ENCODE measurements at regions not wholly inside any gene's neighbourhood (a gene's known extent, or its start where the extent isn't known, plus 50 kb on each side); places are given as distances from the start of the nearest gene placed in this dataset.

- Histone ChIP-seq H3K27ac (no peak overlapping the region), H3K9me3 (no peaks in the 10 kb centered on the region), H3K4me3 (no peak overlapping the region), H3K4me1 (peaks cover 4 to 21% (median 11%) of the 10 kb centered on the region in 6 donors), H3K27me3 (replicated peaks in 1 of 7) (peaks cover 4 to 38% (median 27%) of the 10 kb centered on the region in 7 donors), H3K36me3 (no peaks in the 10 kb centered on the region)
- TF ChIP-seq POLR2A (IDR thresholded peaks at IDR 0.05) (no peak), POLR2AphosphoS5 (IDR thresholded peaks at IDR 0.05) (no peak)
- TF ChIP-seq, protein P1, sequence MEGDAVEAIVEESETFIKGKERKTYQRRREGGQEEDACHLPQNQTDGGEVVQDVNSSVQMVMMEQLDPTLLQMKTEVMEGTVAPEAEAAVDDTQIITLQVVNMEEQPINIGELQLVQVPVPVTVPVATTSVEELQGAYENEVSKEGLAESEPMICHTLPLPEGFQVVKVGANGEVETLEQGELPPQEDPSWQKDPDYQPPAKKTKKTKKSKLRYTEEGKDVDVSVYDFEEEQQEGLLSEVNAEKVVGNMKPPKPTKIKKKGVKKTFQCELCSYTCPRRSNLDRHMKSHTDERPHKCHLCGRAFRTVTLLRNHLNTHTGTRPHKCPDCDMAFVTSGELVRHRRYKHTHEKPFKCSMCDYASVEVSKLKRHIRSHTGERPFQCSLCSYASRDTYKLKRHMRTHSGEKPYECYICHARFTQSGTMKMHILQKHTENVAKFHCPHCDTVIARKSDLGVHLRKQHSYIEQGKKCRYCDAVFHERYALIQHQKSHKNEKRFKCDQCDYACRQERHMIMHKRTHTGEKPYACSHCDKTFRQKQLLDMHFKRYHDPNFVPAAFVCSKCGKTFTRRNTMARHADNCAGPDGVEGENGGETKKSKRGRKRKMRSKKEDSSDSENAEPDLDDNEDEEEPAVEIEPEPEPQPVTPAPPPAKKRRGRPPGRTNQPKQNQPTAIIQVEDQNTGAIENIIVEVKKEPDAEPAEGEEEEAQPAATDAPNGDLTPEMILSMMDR (IDR thresholded peaks at IDR 0.05 in 8 of 11, conservative IDR thresholded peaks at IDR 0.05 in 3 of 11): no peak
- WGBS, 5 donors: 74 to 88% (median 83%) methylated on average over 6 to 11 of the region's 11 CpGs
- peak; percentile 78 for DNase-seq
- intact Hi-C loops (cut with DNase I; ENCODE audit: low total_unique reads): loop anchor here (5.0 to 10.0 kb wide), 2 partner anchors 258 to 475 kb away; no protein-coding TSS in a partner anchor
These were observed 118.9 kb upstream of the LPCAT1 start for GRCh38 chr5:1642621-1643061.

GRCh38 chr5:1642221-1642620 lies 118.5 kb upstream of the LPCAT1 start:
- Histone ChIP-seq H3K4me3 (no peak overlapping the region), H3K27me3 (replicated peaks in 1 of 7) (peaks cover 4 to 36% (median 27%) of the 10 kb centered on the region in 7 donors), H3K4me1 (peaks cover 4 to 21% (median 11%) of the 10 kb centered on the region in 6 donors), H3K36me3 (no peaks in the 10 kb centered on the region), H3K27ac (no peak overlapping the region), H3K9me3 (no peaks in the 10 kb centered on the region)
- WGBS, 5 donors: 76 to 87% (median 82%) methylated on average over 8 of the region's 8 CpGs
- intact Hi-C loops (cut with DNase I; ENCODE audit: low total_unique reads): loop anchor here (5.0 to 10.0 kb wide), 2 partner anchors 257 to 475 kb away; no protein-coding TSS in a partner anchor
- peak; percentile 42 for DNase-seq
- TF ChIP-seq, protein P1 (IDR thresholded peaks at IDR 0.05 in 8 of 11, conservative IDR thresholded peaks at IDR 0.05 in 3 of 11): no peak
- TF ChIP-seq POLR2A (IDR thresholded peaks at IDR 0.05): no peak
- no peak for TF ChIP-seq POLR2AphosphoS5 (IDR thresholded peaks at IDR 0.05)

GRCh38 chr5:1641560-1642166 lies 117.9 kb upstream of the LPCAT1 start:
- H3K4me3 ChIP-seq: no peak overlapping the region
- WGBS, 5 donors: 2 to 7% (median 3%) methylated on average over 12 of the region's 12 CpGs
- no peak for TF ChIP-seq POLR2A (IDR thresholded peaks at IDR 0.05)
- TF ChIP-seq POLR2AphosphoS5 (IDR thresholded peaks at IDR 0.05): peak in 1 of 3 donors; percentile 48
- TF ChIP-seq, protein P1 (IDR thresholded peaks at IDR 0.05 in 8 of 11, conservative IDR thresholded peaks at IDR 0.05 in 3 of 11): peak; percentile 44 to 91 (median 87)
- H3K27ac ChIP-seq: no peak overlapping the region
- DNase-seq: peak; percentile 90
- H3K27me3 ChIP-seq (replicated peaks in 1 of 7): peaks cover 4 to 37% (median 27%) of the 10 kb centered on the region in 7 donors
- H3K9me3 ChIP-seq: no peaks in the 10 kb centered on the region
- intact Hi-C loops (cut with DNase I; ENCODE audit: low total_unique reads): loop anchor here (5.0 to 10.0 kb wide), 2 partner anchors 257 to 474 kb away; no protein-coding TSS in a partner anchor
- peaks cover 4 to 21% (median 11%) of the 10 kb centered on the region in 6 donors for H3K4me1 ChIP-seq
- H3K36me3 ChIP-seq: no peaks in the 10 kb centered on the region

DNA sequence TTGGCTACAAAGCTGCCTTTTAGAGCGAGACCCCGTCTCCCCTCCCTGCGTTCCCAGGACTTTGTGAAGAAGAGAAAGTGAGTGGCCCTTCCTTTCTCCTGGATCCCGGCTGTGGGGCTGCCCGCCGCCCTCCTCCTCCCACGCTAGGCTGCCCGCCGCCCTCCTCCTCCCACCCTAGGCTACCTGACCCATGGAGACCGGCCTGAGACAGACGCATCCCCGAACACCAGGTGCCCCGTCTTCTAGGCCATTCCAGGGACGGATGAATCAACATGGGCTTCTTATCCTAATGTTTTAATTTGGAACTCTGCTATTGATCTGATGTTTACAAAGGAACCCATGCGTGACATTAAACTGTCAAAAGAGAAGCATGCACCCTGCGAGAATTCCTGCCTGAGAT lies 117.3 kb upstream of the LPCAT1 start:
- no peaks in the 10 kb centered on the region for H3K36me3 ChIP-seq
- 81 to 91% (median 85%) methylated on average over 16 of the region's 16 CpGs for WGBS, 5 donors
- intact Hi-C loops (cut with DNase I; ENCODE audit: low total_unique reads): loop anchor here (5.0 to 10.0 kb wide), 2 partner anchors 256 to 474 kb away; no protein-coding TSS in a partner anchor
- H3K27me3 ChIP-seq (replicated peaks in 1 of 7): peaks cover 4 to 40% (median 27%) of the 10 kb centered on the region in 7 donors
- no peak overlapping the region for H3K27ac ChIP-seq
- TF ChIP-seq POLR2A (IDR thresholded peaks at IDR 0.05) (no peak), POLR2AphosphoS5 (IDR thresholded peaks at IDR 0.05) (no peak)
- TF ChIP-seq, protein P1 (IDR thresholded peaks at IDR 0.05 in 8 of 11, conservative IDR thresholded peaks at IDR 0.05 in 3 of 11): no peak
- H3K4me3 ChIP-seq: no peak overlapping the region
- peaks cover 4 to 21% (median 11%) of the 10 kb centered on the region in 6 donors for H3K4me1 ChIP-seq
- H3K9me3 ChIP-seq: no peaks in the 10 kb centered on the region
- peak; percentile 69 for DNase-seq

Measured in spleen (tissue), 11 donors.